Keratinocyte (primary cell): ENCODE measurements at regions not wholly inside any gene's neighbourhood (a gene's known extent, or its start where the extent isn't known, plus 50 kb on each side); places are given as distances from the start of the nearest gene placed in this dataset.
"Not testable (repeated sequence)": the region's sequence is repeated elsewhere in the genome, so short reads cannot be mapped to it uniquely, and the experiment has no call there.

Source experiments
- DNase-seq: peaks from one replicate; pipeline ENCODE4 v3.0.0-alpha.2; 2011; ENCODE audit warnings: low read depth, missing footprints, low spot score
- FAIRE-seq: peaks from 2 replicates; lab custom pipeline; 2011; peaks lifted over from hg19 to GRCh38; lab: Jason Lieb, UNC
- H2AFZ ChIP-seq: 2 replicates; pipeline ENCODE4 v1.6.0; 2012; ENCODE audit warnings: low read length, control low read depth, inconsistent platforms; ENCODE audit not compliant: control insufficient read depth
- H3K27ac ChIP-seq: 2 replicates; pipeline ENCODE4 v1.5.1; 2011; ENCODE audit warnings: low read length; ENCODE audit not compliant: control insufficient read depth, insufficient read depth
- H3K27me3 ChIP-seq: 3 replicates; pipeline ENCODE4 v1.6.0; 2011; ENCODE audit warnings: low read length; ENCODE audit not compliant: control insufficient read depth, insufficient read depth; ENCODE audit errors: extremely low read depth
- H3K36me3 ChIP-seq, 2 experiments: 2 replicates in 1 of 2; 3 replicates in 1 of 2; pipeline ENCODE4 v1.5.1; 2011; ENCODE audit warnings: low read length in 2 of 2, mild to moderate bottlenecking in 1 of 2; ENCODE audit not compliant: control insufficient read depth in 2 of 2, insufficient read depth in 2 of 2; ENCODE audit errors: extremely low read depth in 1 of 2
- H3K4me1 ChIP-seq: 3 replicates; pipeline ENCODE4 v1.5.1; 2011; ENCODE audit warnings: low read length; ENCODE audit not compliant: control insufficient read depth, insufficient read depth; ENCODE audit errors: extremely low read depth
- H3K4me2 ChIP-seq: 3 replicates; pipeline ENCODE4 v1.6.0; 2011; ENCODE audit warnings: low read depth, low read length; ENCODE audit not compliant: control insufficient read depth, insufficient read depth; ENCODE audit errors: extremely low read depth
- H3K4me3 ChIP-seq, 3 experiments: fragments of 200-600 bp in 1 of 3; sonication (generic) in 1 of 3; 2 replicates in 2 of 3; 3 replicates in 1 of 3; pipeline ENCODE4 v1.5.1; 2011 to 2016; ENCODE audit warnings: low read length in 3 of 3, mild to moderate bottlenecking in 3 of 3, control low read depth in 2 of 3, inconsistent platforms in 1 of 3, low read depth in 1 of 3, mixed read lengths in 1 of 3, mixed run types in 1 of 3, moderate library complexity in 1 of 3; ENCODE audit not compliant: control insufficient read depth in 2 of 3, insufficient read depth in 2 of 3; ENCODE audit errors: extremely low read depth in 1 of 3
- H3K79me2 ChIP-seq: 2 replicates; pipeline ENCODE4 v1.6.0; 2012; ENCODE audit warnings: low read length; ENCODE audit not compliant: control insufficient read depth, insufficient read depth
- H3K9ac ChIP-seq: 3 replicates; pipeline ENCODE4 v1.6.0; 2011; ENCODE audit warnings: low read length; ENCODE audit not compliant: control insufficient read depth, insufficient read depth; ENCODE audit errors: extremely low read depth
- H3K9me1 ChIP-seq: 3 replicates; pipeline ENCODE4 v1.6.0; 2011; ENCODE audit warnings: low read length; ENCODE audit not compliant: control insufficient read depth, insufficient read depth; ENCODE audit errors: extremely low read depth
- H3K9me3 ChIP-seq: 2 replicates; pipeline ENCODE4 v1.5.1; 2012; ENCODE audit warnings: low read depth, low read length; ENCODE audit not compliant: control insufficient read depth
- H4K20me1 ChIP-seq: 3 replicates; pipeline ENCODE4 v1.6.0; 2011; ENCODE audit warnings: low read length; ENCODE audit not compliant: control insufficient read depth, insufficient read depth; ENCODE audit errors: extremely low read depth
- CTCF ChIP-seq, 3 experiments: IDR thresholded peaks in 1 of 3; conservative IDR thresholded peaks in 1 of 3; optimal IDR thresholded peaks in 1 of 3; 2 replicates in 2 of 3; 3 replicates in 1 of 3; pipeline versions ENCODE3 to v1.5.1; 2011; ENCODE audit warnings: low read length in 3 of 3, mild to moderate bottlenecking in 3 of 3, moderate library complexity in 2 of 3, control low read depth in 1 of 3, inconsistent platforms in 1 of 3; ENCODE audit not compliant: insufficient read depth in 2 of 3; ENCODE audit errors: extremely low read depth in 1 of 3
- EZH2 ChIP-seq: IDR thresholded peaks from one replicate; pipeline ENCODE4 v1.6.1; 2012; ENCODE audit warnings: inconsistent platforms, mild to moderate bottlenecking, low read length, moderate library complexity
- dilution Hi-C: fragments of 300-500 bp; cut with MboI; formaldehyde crosslinking; loops from one replicate; pipeline ENCODE4 v1.7.0; 2020; ENCODE audit warnings: low sequenced_read_pairs; ENCODE audit not compliant: extremely low pct_ligation_motif_present

GRCh38 chr2:33696234-33696633, 97.1 kb upstream of the FAM98A start:
- H3K9me1 ChIP-seq, result no peaks in the 10 kb centered on the region
- H3K4me3 ChIP-seq, result no peak overlapping the region
- H3K36me3 ChIP-seq, result no peaks in the 10 kb centered on the region
- no peaks in the 10 kb centered on the region for H3K79me2 ChIP-seq
- H3K9ac ChIP-seq, result no peak overlapping the region
- no peaks in the 10 kb centered on the region for H4K20me1 ChIP-seq
- no peak overlapping the region for H3K4me2 ChIP-seq
- no peaks in the 10 kb centered on the region for H3K4me1 ChIP-seq
- DNase-seq (no peak), FAIRE-seq (no peak)
- H3K9me3 ChIP-seq, result no peaks in the 10 kb centered on the region
- no peak overlapping the region for H2AFZ ChIP-seq
- no peak for TF ChIP-seq EZH2
- TF ChIP-seq CTCF (optimal IDR thresholded peaks at IDR 0.05 in 1 of 3, IDR thresholded peaks at IDR 0.05 in 1 of 3, conservative IDR thresholded peaks at IDR 0.05 in 1 of 3; ENCODE audit: extremely low read depth in 1 of 3, insufficient read depth in 2 of 3, low read length in 3 of 3), result no peak
- no peaks in the 10 kb centered on the region for H3K27me3 ChIP-seq
- H3K27ac ChIP-seq, result no peak overlapping the region
- dilution Hi-C loops, result no loop called here

- H4K20me1 ChIP-seq, result no peaks in the 10 kb centered on the region
- H3K4me2 ChIP-seq, result no peak overlapping the region
- H3K9me3 ChIP-seq, result no peaks in the 10 kb centered on the region
- no peak overlapping the region for H3K9ac ChIP-seq
- no peaks in the 10 kb centered on the region for H3K36me3 ChIP-seq
- FAIRE-seq (no peak), DNase-seq (no peak)
- TF ChIP-seq EZH2, result no peak
- no peak for TF ChIP-seq CTCF (optimal IDR thresholded peaks at IDR 0.05 in 1 of 3, IDR thresholded peaks at IDR 0.05 in 1 of 3, conservative IDR thresholded peaks at IDR 0.05 in 1 of 3; ENCODE audit: extremely low read depth in 1 of 3, insufficient read depth in 2 of 3, low read length in 3 of 3)
- no peak overlapping the region for H3K4me3 ChIP-seq
- no peaks in the 10 kb centered on the region for H3K27me3 ChIP-seq
- no peaks in the 10 kb centered on the region for H3K9me1 ChIP-seq
- H3K79me2 ChIP-seq, result no peaks in the 10 kb centered on the region
- no peaks in the 10 kb centered on the region for H3K4me1 ChIP-seq
- dilution Hi-C loops, result no loop called here
- H3K27ac ChIP-seq, result no peak overlapping the region
- H2AFZ ChIP-seq, result no peak overlapping the region
Observed at GRCh38 chr2:33694904-33695303, 95.8 kb upstream of the FAM98A start.

- H3K27ac ChIP-seq, H3K36me3 ChIP-seq, H4K20me1 ChIP-seq, H3K9me3 ChIP-seq, DNase-seq, H3K4me2 ChIP-seq, H3K9me1 ChIP-seq, H3K4me3 ChIP-seq, H3K27me3 ChIP-seq, dilution Hi-C loops, H2AFZ ChIP-seq, H3K4me1 ChIP-seq, H3K9ac ChIP-seq, H3K79me2 ChIP-seq, FAIRE-seq: not testable (repeated sequence)
Observed at GRCh38 chr2:33690686-33691085, 91.6 kb upstream of the FAM98A start.
